GM19324 (cell line): ENCODE measurements at regions not wholly inside any gene's neighbourhood (a gene's known extent, or its start where the extent isn't known, plus 50 kb on each side); places are given as distances from the start of the nearest gene placed in this dataset.

ENCODE experiments used
- ATAC-seq: cut with Tn5 transposase; IDR thresholded peaks from one replicate; pipeline ENCODE4 v1.9.1; 2021; ENCODE audit warnings: mild to moderate bottlenecking, moderate library complexity; ENCODE audit not compliant: unreplicated experiment, low FRiP score

DNA sequence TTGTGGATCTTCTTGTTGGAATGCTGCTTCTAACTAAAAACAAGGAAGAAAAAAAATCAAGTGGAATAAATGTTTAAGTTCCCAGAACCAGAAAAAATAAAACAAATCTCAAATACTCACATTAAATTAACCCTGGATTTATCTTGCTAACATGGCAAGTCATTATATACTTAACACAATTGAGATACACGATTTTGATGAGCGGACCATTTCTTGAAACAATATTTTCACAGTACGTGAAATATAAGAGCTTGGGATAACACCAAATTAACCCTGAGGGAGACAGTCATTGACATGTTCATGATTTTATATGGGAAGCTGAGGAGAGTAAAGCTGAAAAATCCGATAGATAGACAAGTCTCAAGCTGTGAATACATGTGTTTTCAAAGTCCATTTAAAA lies 128.6 kb downstream of the PTCSC3 start:
- no peak for ATAC-seq

DNA sequence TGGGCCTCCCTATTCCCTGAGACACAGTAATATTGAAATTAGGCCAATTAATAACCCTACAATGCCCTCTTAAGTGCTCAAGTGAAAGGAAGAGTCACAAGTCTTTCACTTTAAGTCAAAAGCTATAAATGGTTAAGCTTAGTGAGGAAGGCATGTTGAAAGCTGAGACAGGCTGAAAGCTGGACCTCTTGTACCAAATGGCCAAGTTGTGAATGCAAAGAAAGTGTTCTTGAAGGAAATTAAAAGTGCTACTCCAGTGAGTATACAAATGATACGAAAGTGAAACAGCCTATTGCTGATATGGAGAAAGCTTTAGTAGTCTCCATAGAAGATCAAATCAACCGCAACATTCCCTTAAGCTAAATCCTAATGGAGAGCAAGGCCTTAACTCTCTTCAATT lies 140.8 kb downstream of the PTCSC3 start:
- ATAC-seq = no peak

DNA sequence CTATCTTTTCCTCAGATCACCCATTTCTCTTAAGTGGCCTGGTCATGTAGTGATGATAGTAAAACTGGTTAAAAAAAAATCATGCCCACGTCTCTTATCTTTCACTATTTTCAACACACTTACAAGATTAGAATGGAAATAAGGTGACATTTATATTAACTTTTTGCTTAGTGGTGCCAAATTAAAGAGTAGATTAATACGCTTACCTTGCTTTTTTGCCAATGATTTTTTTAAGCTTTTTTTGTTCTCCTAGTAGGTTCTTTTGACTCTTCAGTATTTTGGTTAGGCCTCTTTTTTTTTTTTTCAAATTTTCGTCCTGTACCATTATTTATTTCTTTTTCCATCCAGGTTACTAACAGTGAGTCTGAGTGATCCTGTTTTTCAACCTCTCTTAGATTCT lies 147.9 kb downstream of the PTCSC3 start:
- no peak for ATAC-seq

DNA sequence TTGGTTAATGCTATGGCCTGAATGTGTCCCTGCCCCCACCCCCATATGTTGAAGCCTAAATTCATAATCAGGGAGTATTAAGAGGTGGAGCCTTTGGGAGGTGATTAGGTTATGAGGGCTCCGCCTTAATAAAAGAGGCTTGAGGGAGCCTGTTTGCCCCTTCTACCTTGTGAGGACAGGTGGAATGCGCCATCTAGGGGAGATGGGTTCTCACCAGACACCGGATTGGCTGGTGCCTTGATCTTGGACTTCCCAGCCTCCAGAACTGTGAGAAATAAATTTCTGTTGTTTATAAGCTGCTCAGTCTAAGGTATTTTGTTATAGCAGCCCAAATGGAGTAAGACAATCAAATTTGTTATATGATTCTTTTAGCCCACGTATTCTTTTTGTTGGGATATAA lies 148.3 kb downstream of the PTCSC3 start:
- no peak for ATAC-seq

DNA sequence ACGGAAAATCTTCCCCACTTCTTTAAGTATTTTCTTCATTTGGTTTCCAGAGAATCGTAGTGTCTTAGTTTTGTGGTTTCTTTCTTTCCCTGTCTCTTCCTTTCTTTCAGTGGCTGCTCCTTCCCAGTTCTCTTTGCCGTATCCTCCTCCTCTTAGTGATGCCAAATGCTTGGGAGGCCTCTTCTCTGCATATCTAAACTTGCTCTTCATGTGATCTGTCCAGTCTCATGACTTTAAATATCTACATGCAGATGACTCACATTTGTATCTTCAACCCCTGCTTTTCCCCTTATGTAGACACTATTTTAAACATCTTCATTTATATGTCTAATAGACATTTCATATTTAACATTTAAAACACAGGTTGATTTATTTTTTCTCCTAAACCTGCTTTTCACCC lies 149.2 kb downstream of the PTCSC3 start:
- ATAC-seq = no peak

DNA sequence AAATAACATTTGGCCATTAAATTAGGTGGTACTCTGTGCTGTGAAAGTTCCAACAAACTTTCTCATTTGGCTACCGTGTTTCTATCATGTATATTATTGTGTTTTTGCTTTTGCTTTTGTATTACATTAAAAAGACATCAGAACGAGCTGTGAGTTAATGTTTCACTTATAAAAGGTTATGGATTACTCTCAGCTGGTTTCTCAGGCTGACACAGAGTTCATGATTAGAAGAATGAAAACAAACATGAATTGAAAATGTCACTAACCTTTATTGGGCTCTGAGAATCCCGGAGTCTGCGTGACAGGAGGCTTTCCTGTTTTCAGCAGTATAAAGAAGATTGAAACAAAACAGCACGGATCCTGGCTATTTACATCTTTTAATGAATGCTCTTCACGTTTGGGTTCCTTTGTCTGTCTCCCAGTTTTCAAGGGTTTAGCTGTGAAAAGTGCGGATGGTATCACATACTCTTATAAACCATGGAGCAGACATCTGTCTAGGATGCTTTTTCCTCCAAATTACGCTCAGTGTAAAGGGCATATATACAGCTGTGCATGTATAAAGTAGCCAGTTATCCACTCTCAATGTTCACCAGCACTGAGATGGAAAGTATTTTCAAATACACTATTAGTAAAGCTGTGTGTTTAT lies 153.6 kb downstream of the PTCSC3 start:
- no peak for ATAC-seq

DNA sequence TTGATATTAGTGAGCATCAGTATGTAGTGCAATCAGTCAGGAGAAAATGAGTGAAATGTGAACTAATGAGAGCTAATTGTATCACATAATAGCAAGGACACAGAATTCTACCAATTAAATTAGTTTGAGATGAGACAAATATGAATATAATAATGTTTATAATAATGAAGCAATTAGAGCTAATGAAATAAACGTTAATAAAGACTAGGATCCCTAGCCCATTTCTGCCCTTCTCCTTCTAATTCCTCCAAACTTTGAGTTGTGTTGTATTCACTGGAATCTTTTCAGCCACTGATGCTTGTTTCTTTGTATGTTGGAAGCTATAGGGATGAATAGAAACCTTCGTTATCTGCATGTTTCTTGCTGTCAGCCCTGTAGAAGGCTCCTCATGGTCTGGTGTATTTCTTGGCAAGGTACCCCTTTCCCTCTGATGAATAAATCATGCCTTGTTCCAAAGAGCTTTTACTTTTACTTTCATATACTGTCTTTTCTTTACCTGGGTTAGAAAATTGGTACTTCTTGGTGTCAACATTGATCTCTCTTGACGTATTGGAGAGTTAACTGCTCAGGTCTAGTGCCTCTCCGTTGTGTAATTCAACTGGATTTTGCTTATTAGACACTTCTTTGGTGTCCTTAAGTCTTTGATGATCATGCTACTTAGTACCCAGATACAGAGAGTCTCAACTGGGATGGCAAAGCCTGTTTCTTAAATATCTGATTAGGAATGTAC lies 154.8 kb downstream of the PTCSC3 start:
- no peak for ATAC-seq

DNA sequence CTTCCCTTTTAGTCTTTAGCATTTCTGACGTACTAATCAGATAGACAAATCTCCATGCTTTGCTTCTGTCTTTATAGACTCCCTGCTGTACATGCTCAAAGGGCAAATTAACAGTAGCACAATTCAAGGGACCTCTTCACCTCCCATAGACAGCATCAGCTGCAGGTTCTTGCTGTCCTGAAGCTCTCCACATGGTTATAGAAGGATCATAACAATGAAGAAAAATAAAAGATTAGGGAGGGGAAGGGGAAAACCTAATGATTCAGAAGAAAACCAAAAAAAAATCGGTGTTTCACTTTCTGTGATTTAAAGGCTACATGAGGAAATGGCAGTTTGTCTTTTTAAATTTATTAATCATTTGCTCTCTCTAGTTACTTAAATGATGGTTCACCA lies 155.5 kb downstream of the PTCSC3 start:
- no peak for ATAC-seq

DNA sequence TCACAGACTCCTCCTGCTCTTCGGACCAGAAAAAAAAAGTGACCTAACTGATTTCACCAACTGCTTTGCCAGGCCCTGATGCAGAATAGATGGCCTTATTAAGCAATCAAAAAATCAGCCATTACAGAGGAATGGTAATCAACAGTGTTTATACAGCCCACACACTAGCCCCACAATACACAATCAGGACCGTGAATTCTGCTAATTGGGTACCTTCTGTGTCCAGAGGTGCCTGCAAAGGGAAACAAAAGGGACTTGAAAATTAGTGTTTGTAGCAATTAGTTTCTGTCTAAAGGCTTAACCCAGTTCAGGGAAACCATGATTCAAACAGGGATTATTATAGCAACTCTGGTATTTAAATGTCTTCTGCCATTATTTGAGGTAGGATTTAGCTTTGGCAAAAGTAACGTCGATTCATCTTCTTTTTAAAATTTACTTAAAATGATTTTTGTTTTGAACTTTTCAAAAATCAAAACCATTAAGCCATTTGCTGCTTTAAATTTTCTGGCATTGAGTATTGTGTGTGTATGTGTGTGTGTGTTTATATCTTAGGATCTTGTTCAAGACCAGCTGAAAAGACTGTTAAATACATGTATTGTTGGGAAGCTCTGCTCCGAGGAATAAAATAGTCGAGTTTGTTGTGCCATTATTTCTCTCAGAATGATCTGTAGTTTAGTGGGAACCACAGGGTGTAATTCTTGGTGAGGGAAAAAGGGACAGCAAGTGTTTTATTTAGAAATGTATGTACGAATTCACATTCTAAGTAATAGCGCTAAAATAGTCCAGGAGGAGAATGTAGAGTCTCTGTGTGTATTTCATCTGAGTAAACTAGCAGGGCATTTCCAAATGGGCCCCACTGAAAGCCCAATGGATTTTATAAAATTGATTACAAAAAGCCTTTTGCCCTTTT lies 156.1 kb downstream of the PTCSC3 start:
- no peak for ATAC-seq

DNA sequence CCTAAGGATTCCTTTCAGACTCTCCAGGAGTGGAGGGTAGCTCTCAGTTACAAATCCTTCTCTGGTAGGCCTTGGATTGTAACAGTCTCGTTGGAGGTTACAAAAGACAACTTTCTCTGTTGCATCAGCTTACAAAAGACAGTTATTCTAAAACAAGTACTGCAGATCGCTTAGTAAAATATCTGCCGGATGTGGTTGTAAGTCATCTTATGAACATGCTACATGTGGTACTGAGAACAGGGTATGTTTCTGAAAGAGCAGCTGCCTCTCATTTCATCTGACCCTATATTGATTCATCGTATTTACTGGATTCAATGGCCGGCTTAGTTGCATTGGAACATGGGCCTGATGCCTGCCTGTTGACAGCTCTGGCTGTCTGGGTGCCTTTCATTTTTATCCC lies 157.4 kb downstream of the PTCSC3 start:
- ATAC-seq = no peak

DNA sequence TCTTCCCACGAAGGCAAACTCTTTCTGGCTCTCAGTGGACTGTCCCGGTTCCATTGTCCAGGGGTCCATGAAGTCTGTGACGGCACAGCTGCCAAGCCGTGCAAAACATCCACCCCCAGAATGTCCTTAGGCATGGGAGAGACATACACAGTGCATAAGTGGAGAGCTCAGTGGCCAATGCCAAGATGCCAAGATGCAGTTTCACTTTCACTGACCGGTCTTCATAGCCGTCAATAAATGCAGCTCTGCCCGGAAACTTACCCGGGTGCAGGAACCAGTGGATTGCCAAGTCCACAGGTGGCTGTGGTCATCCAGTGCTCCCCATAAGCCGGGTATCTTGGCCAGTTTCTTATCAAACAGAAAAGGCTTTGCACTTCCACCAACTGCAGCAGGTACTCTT lies 162.3 kb downstream of the PTCSC3 start:
- no peak for ATAC-seq

DNA sequence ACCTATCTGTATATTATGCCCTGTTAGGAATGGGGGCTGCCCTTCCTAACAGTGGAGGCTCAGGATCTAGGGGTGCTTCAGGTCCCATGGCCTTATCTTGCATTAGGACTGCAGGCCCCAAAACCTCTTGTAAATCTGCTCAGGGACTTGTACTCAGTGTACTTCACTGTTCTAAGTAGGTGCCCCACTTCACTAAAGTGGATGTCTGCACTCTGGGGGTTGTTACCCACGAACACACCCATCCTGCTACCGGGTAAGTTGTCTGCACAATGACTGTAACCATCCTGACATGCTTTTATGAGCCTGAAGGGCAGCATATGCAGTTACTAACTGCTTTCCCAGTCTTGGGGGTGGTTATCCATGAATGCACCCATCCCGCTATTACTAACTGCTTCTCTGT lies 163.0 kb downstream of the PTCSC3 start:
- no peak for ATAC-seq

DNA sequence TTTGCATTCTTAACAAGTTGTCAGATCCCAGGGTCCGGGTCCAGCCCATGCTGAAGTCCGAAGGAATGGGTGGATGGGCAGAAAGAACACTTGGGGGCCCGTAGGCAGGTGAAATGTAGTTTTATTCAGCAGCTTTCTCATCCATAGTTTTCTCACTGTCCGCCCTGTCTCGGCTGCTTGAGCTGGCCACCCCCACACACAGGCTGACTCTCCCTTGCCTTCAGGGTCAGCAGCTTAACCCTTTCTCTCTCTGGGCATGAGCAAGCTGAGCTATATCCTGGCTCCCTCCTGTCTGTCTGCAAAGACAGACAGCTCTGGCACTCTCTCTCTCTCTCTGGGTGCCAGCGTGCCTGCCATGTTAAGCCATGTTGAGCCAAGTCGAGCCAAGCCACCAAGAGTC lies 163.9 kb downstream of the PTCSC3 start:
- no peak for ATAC-seq

DNA sequence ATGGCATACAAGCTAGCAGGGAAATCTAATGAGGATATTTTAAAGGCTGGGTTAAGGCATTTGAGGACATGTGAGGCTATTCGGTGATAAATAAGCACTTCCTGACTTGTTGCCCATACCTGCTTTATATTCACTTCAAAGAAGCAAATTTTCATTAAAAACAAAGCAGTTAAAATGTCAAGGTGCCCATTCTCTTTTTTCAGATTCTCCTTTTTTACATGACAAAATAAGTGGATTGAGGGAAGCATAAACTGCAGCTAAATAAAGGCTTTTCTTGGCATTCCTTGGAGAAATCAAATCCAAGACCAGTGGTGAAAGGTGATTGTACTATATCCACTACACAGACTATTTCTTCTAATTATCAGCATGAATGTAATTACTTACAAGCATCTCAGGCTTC lies 166.9 kb downstream of the PTCSC3 start:
- no peak for ATAC-seq

DNA sequence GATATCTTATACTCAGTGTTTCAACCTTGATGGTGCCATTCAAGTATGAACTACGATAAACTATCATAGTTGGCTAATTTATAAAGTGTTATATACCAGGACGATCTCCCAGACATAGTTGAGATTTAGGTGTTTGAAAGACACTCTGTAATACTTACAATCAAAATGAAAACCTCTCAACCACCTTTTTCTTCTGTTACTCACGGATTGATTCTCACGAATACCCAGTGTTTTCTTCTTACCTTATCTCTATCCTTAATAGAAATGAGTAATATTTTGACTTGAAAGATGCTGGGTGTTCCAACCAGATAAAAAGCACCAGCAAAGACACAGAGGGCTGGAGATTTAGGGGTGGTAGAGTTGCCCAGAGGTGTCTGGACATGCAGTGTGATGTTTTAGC lies 169.9 kb downstream of the PTCSC3 start:
- ATAC-seq = no peak

DNA sequence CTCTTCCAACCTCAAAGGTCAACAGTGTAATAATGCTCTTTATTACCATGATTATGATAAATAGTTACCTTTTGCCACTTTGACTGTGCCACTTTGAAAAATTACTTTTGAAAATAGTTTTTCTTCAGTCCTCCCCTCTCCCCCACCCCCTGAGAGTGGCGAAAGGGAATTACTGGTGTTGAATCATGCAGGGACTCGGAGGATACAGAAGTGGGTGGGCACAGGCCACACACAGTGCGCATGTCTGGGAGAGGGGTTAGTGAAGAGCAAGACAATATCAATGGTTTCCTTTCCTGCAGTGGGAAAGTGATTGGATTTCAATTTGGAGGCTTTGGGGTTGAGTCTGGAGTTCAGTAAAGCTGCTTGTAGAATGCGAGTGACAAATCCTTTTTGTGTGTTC lies 170.9 kb downstream of the PTCSC3 start:
- no peak for ATAC-seq

DNA sequence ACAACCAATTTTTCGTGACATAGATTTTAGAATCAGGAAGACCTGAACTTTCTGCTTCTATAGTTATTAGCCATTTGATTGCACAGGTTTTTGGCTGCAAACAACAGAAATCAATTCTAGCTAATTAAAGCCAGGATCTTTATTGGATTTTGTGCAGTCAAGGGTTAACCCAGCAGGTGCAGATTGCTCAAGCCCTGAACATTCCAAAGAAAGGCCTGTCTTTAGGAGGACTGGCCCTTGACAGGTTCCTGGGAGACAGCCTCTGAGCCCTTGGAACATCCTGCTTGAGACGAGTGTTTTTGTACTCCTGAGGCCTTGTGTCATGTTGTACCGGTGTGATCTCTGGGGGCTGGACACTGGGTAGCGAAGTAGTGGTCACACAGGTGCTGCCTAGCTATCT lies 174.6 kb downstream of the PTCSC3 start:
- ATAC-seq = no peak

DNA sequence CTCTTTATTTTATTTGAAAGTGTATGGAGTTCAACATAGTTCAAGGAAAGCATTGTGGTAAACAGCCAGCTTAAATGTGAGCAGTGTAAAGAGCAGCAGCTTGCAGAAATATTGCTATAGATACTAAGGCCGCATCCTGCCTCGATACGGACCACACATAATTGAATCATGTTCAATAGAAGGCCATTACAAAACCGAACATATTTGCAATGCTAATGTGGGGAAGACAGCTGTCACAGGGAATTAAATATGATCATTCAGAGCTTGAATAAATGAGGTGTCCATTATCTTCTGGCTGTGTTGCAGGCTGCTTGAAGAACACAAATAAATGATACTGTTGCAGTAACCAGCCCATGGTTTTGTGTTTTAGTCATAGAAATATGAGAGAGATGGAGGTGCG lies 173.2 kb downstream of the BRMS1L start:
- no peak for ATAC-seq

DNA sequence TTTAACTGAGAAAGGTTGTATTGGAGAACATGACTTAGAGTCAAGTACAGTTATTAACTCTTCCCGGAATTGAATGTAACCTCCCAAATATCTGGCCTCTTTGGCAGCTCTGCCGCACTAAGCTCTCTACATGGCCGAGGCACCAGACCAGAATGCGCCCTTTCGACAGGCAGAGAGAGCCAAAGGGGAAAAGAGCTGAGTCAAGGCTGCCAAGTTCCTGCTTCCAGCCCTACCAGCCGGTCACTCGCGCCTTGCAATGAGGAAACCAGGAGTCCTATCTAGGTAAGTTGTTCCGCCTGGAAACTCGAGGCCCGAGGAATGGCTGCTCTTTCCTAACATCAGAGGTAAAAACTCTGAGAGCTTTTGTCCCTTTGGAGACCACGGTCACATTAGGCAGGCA lies 172.2 kb downstream of the BRMS1L start:
- no peak for ATAC-seq

DNA sequence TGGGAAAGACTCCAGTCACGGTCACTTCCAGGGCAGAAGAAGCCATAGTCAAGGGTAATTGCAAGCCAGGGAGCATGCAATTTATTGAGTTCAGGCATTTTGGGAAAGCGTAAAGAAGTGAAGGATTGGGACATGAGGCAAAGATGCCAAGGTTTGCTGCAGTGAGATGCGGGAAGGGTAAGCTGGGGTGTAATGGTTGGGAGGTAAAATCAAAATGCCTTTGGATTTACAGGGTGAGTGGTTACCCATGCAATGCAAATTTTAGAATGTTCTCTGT lies 167.5 kb downstream of the BRMS1L start:
- no peak for ATAC-seq

DNA sequence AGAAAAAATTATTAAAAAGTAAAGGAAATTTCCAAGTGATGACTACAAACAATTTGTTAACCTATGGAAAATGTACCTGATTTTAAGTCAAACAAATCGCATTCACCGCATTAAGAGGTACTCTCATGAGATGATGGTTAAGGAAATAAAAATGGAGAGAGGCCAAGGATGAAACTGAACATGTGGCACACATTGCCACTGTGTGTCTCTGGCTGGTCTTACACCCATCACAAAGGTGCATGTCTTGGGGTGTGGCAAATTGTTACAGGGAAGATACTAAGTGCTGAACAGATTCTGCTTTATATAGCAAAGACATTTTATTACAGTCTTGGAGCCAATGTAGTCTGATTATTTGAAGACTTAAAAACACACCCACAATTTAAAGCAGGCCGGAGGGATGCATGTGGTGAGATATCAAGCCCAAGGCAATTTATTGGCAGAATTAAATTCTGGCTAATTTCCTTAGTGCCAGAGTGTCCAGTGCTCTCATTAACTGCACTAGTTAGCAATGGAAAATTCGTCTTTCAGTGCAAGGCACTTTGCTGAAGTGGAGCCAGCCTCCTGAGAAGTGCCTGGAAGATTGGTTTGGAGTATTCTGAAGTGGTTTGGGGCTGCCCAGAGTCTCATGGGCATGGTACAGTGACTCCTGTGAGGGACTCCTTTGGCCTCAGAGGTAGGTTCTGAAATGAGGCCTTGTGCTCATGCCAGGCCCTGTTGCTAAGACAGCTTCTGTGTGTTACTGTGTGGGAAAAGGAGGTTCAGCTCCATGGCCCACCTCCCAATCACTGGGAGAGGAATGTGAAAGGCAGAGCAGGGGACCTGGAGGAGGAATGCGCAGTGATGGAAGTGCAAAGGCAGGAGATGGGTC lies 166.9 kb downstream of the BRMS1L start:
- no peak for ATAC-seq
